K562 (cell line): ENCODE measurements at regions not wholly inside any gene's neighbourhood (a gene's known extent, or its start where the extent isn't known, plus 50 kb on each side); places are given as distances from the start of the nearest gene placed in this dataset.
A peak's percentile ranks its signal among the peaks of the same experiment; 100 is the strongest.

ENCODE experiments used
- ATAC-seq: fragments of 200-7000 bp; cut with Tn5 transposase; 3 replicates; pipeline ENCODE4 v1.9.1; 2020; ENCODE audit warnings: moderate library complexity
- BruUV-seq: library from RNA; stranded (reverse); fragments of 400-500 nt; replicated peaks from 2 replicates; lab custom pipeline; 2021; lab: Mats Ljungman, UMichigan
- CTCF ChIA-PET: fragments of 300-600 bp; formaldehyde crosslinking; extraction: SDS; loops from one replicate; lab custom pipeline; 2021; ENCODE audit warnings: low intra/inter-chr PET ratio; lab: Yijun Ruan, JAX
- POLR2A ChIA-PET: fragments of 300-600, 350-650 bp; sonication (Branson Sonifier 250); formaldehyde crosslinking; extraction: SDS; loops from one replicate; lab custom pipeline; 2021; ENCODE audit warnings: antibody characterized with exemption, inconsistent platforms; lab: Yijun Ruan, JAX
- DNase-seq, 4 experiments: peaks; one replicate each; pipeline versions ENCODE4 v3.0.0 to v3.0.0-alpha.2; 2011 to 2018; ENCODE audit warnings: low spot score in 3 of 4, mixed read lengths in 3 of 4; ENCODE audit errors: extremely low read depth in 1 of 4
- FAIRE-seq: peaks from 2 replicates; lab custom pipeline; 2011; peaks lifted over from hg19 to GRCh38; lab: Jason Lieb, UNC
- H2AFZ ChIP-seq: 2 replicates; pipeline ENCODE4 v1.6.0; 2011; ENCODE audit warnings: low read depth, low read length, control low read depth, inconsistent platforms
- H3K27ac ChIP-seq: fragments of 200-600 bp; 3 replicates; pipeline ENCODE4 v1.8.0; 2011; ENCODE audit warnings: low read depth, mild to moderate bottlenecking, control low read depth, inconsistent platforms, low read length, moderate library complexity, mixed read lengths; ENCODE audit errors: extremely low read depth
- H3K27me3 ChIP-seq, 2 experiments: fragments of 300-600 bp in 1 of 2; 2 replicates in 1 of 2; 3 replicates in 1 of 2; pipeline versions ENCODE4 v1.6.0 to v1.8.0; 2011; ENCODE audit warnings: inconsistent platforms in 2 of 2, low read length in 2 of 2, mild to moderate bottlenecking in 1 of 2, mixed read lengths in 1 of 2, moderate library complexity in 1 of 2; ENCODE audit not compliant: control insufficient read depth in 2 of 2, insufficient read depth in 2 of 2
- H3K36me3 ChIP-seq: fragments of 300-600 bp; 3 replicates; pipeline ENCODE4 v1.8.0; 2011; ENCODE audit warnings: mild to moderate bottlenecking, low read length, inconsistent platforms; ENCODE audit not compliant: control insufficient read depth, insufficient read depth
- H3K4me1 ChIP-seq, 2 experiments: fragments of 200-600 bp in 1 of 2; replicated peaks in 1 of 2; 2 replicates in 1 of 2; 3 replicates in 1 of 2; pipeline versions ENCODE4 v1.5.1 to v1.8.0; 2011; ENCODE audit warnings: inconsistent platforms in 2 of 2, low read length in 2 of 2, mild to moderate bottlenecking in 1 of 2, mixed read lengths in 1 of 2, moderate library complexity in 1 of 2; ENCODE audit not compliant: control insufficient read depth in 2 of 2, insufficient read depth in 2 of 2
- H3K4me2 ChIP-seq: 2 replicates; pipeline ENCODE4 v1.6.1; 2011; ENCODE audit warnings: low read length, control low read depth, inconsistent platforms, mixed read lengths; ENCODE audit not compliant: insufficient read depth
- H3K4me3 ChIP-seq: fragments of 200-600 bp; sonication (generic), shearing (Covaris generic); 2 replicates; pipeline ENCODE4 v1.5.1; 2016; ENCODE audit warnings: control low read depth, inconsistent platforms
- H3K79me2 ChIP-seq: fragments of 200-600 bp; 3 replicates; pipeline ENCODE4 v1.8.0; 2011; ENCODE audit warnings: low read length, inconsistent platforms; ENCODE audit not compliant: control insufficient read depth, insufficient read depth
- H3K9ac ChIP-seq, 2 experiments: 2 replicates each; pipeline versions ENCODE4 v1.6.0 to v1.6.1; 2011; ENCODE audit warnings: low read depth in 2 of 2, low read length in 2 of 2, control low read depth in 1 of 2, inconsistent platforms in 1 of 2, mild to moderate bottlenecking in 1 of 2, mixed read lengths in 1 of 2; ENCODE audit not compliant: insufficient read depth in 1 of 2
- H3K9me1 ChIP-seq: one replicate; pipeline ENCODE4 v1.6.0; 2011; ENCODE audit warnings: inconsistent platforms, mild to moderate bottlenecking, low read length, moderate library complexity; ENCODE audit not compliant: control insufficient read depth, insufficient read depth
- H3K9me3 ChIP-seq: replicated peaks from 2 replicates; pipeline ENCODE4 v1.5.1; 2011; ENCODE audit warnings: low read depth, low read length, inconsistent platforms; ENCODE audit not compliant: control insufficient read depth, insufficient read depth
- H4K20me1 ChIP-seq: replicated peaks from 2 replicates; pipeline ENCODE4 v1.6.1; 2011; ENCODE audit warnings: low read length, inconsistent platforms, mixed read lengths; ENCODE audit not compliant: control insufficient read depth, insufficient read depth
- MTA3 ChIP-seq: fragments of 450-650 bp; formaldehyde crosslinking; IDR thresholded peaks from 2 replicates; pipeline ENCODE4 v1.6.1; 2017; ENCODE audit warnings: mild to moderate bottlenecking, borderline replicate concordance
- RAD21 ChIP-seq, 2 experiments: fragments of 250-450 bp in 1 of 2; fragments of 450-650 bp in 1 of 2; sonication (Bioruptor Pico) in 1 of 2; formaldehyde crosslinking in 1 of 2; IDR thresholded peaks in 1 of 2; conservative IDR thresholded peaks in 1 of 2; 2 replicates each; pipeline versions ENCODE4 v1.4.0 to v1.8.0; 2020 to 2022; ENCODE audit warnings: mild to moderate bottlenecking in 2 of 2, moderate library complexity in 1 of 2
- TSC22D4 ChIP-seq: fragments of 450-650 bp; IDR thresholded peaks from 2 replicates; pipeline ENCODE4 v1.6.1; 2016; ENCODE audit warnings: missing genetic modification characterization, missing biosample characterization, control low read depth
- WGBS: fragments of 100-300 bp; shearing (Covaris generic); methylation state at CpG from one replicate; pipeline ENCODE4 v1.1.6; 2016; ENCODE audit warnings: low coverage, mixed read lengths; ENCODE audit not compliant: insufficient coverage; ENCODE audit errors: missing lambda C conversion rate; 5-methylcytosine and 5-hydroxymethylcytosine counted together
- in situ Hi-C: fragments of 300-500 bp; cut with MboI; formaldehyde crosslinking; loops from 4 replicates; pipeline ENCODE4 v1.15.0; 2018; ENCODE audit warnings: inconsistent platforms, mixed read lengths
- intact Hi-C: fragments of 100-400 bp; cut with micrococcal nuclease; formaldehyde crosslinking; loops from 2 replicates; pipeline ENCODE4 v1.14.2; 2022
- TF ChIP-seq, protein P1 (sequence below), 3 experiments: IDR thresholded peaks in 2 of 3; conservative IDR thresholded peaks in 1 of 3; 2 replicates each; pipeline ENCODE4 v1.5.1; 2011 to 2012; ENCODE audit warnings: low read length in 3 of 3, mild to moderate bottlenecking in 3 of 3, control low read depth in 2 of 3, improper control_type of control experiment in 1 of 3, inconsistent platforms in 1 of 3, low read depth in 1 of 3, mixed read lengths in 1 of 3, moderate library complexity in 1 of 3; ENCODE audit not compliant: insufficient read depth in 2 of 3

DNA sequence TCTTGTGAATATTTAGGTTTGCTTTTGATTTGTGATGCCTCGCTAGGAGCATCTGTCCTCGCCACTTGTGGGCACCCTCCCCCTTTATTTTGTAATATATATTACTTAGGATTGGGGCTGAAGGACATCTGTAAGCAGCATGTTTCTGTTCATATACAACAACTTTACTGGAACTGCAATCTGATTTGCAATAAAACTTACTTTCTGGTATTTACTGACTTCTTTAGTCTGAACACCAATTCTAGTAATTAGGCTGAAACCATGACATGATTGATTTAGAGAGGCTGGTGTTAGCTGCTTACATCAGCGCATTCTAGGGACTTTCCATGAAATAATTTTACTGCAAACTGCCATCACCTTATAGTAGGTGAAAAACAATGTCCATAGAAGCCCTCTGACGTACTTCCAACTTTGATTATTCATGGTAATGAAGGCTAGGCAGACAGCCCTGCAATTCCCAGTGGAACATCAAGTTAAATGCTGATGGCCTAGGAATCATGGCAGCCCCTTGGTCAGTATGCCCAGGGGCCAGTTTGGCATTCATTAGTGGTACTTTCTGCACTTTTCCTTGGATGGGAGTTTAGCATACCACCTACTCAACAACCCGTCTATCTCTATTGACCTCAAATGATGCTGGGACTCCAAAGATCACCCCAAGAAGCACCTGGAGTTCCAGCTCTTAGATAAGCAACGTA is 132.9 kb upstream of the MCHR2 start:
- ATAC-seq, result peak; percentile 29; the same call in 1 of the 3 replicates
- in situ Hi-C loops (no loop called here), intact Hi-C loops (no loop called here)
- CTCF ChIA-PET, result no interaction called here
- TF ChIP-seq, protein P1, sequence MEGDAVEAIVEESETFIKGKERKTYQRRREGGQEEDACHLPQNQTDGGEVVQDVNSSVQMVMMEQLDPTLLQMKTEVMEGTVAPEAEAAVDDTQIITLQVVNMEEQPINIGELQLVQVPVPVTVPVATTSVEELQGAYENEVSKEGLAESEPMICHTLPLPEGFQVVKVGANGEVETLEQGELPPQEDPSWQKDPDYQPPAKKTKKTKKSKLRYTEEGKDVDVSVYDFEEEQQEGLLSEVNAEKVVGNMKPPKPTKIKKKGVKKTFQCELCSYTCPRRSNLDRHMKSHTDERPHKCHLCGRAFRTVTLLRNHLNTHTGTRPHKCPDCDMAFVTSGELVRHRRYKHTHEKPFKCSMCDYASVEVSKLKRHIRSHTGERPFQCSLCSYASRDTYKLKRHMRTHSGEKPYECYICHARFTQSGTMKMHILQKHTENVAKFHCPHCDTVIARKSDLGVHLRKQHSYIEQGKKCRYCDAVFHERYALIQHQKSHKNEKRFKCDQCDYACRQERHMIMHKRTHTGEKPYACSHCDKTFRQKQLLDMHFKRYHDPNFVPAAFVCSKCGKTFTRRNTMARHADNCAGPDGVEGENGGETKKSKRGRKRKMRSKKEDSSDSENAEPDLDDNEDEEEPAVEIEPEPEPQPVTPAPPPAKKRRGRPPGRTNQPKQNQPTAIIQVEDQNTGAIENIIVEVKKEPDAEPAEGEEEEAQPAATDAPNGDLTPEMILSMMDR (IDR thresholded peaks at IDR 0.05 in 2 of 3, conservative IDR thresholded peaks at IDR 0.05 in 1 of 3; ENCODE audit: insufficient read depth in 2 of 3, low read depth in 1 of 3, low read length in 3 of 3), result peak in 2 of 3 experiments; percentile 14 to 38; a peak in 1 of 6 replicates
- no peak for TF ChIP-seq MTA3
- no peak for TF ChIP-seq TSC22D4 (tag)
- peak; percentile 26 to 35; a peak in 1 of 4 replicates for TF ChIP-seq RAD21 (CRISPR knock-in tag; conservative IDR thresholded peaks at IDR 0.05 in 1 of 2, IDR thresholded peaks at IDR 0.05 in 1 of 2)
- Histone ChIP-seq H2AFZ (no peak overlapping the region), H3K4me3 (no peak overlapping the region), H3K9ac (no peak overlapping the region), H3K9me1 (no peaks in the 10 kb centered on the region), H3K9me3 (no peaks in the 10 kb centered on the region), H3K36me3 (no peaks in the 10 kb centered on the region), H4K20me1 (no peaks in the 10 kb centered on the region), H3K4me1 (no peaks in the 10 kb centered on the region), H3K79me2 (no peaks in the 10 kb centered on the region), H3K27me3 (no peaks in the 10 kb centered on the region), H3K4me2 (no peak overlapping the region), H3K27ac (no peak overlapping the region; the same call in 2 of the 3 replicates)
- FAIRE-seq, result no peak
- 0% methylated on average over 6 of the region's 6 CpGs for WGBS
- POLR2A ChIA-PET, result interaction anchor here (0.6 kb wide), 1 partner anchor 703 kb away, joined by 3 read pairs; no protein-coding TSS in a partner anchor
- BruUV-seq, result no TSS peak
- DNase-seq, result no peak
